GM19328 (cell line): ENCODE measurements at regions not wholly inside any gene's neighbourhood (a gene's known extent, or its start where the extent isn't known, plus 50 kb on each side); places are given as distances from the start of the nearest gene placed in this dataset.
"Not testable (repeated sequence)": the region's sequence is repeated elsewhere in the genome, so short reads cannot be mapped to it uniquely, and the experiment has no call there.

Source experiments
- ATAC-seq: cut with Tn5 transposase; IDR thresholded peaks from one replicate; pipeline ENCODE4 v1.9.1; 2021; ENCODE audit warnings: mild to moderate bottlenecking, moderate library complexity; ENCODE audit not compliant: unreplicated experiment

GRCh38 chr5:1731855-1732237, 67.8 kb downstream of the MRPL36 start:
- ATAC-seq = not testable (repeated sequence)

- no peak for ATAC-seq
These were observed 68.5 kb downstream of the MRPL36 start for GRCh38 chr5:1731091-1731639.

- ATAC-seq = no peak
These were observed 69.2 kb downstream of the MRPL36 start for GRCh38 chr5:1730487-1730847.

- ATAC-seq = no peak
These were observed 69.8 kb downstream of the MRPL36 start for GRCh38 chr5:1729641-1730486.

GRCh38 chr5:1728846-1729245, 70.8 kb downstream of the MRPL36 start:
- ATAC-seq = no peak

- ATAC-seq = no peak
These were observed 72.1 kb downstream of the MRPL36 start for GRCh38 chr5:1727571-1727970.

GRCh38 chr5:1726956-1727355, 72.7 kb downstream of the MRPL36 start:
- ATAC-seq = no peak

GRCh38 chr5:1726469-1726865, 73.2 kb downstream of the MRPL36 start:
- ATAC-seq = no peak

- no peak for ATAC-seq
These were observed 73.8 kb downstream of the MRPL36 start for GRCh38 chr5:1725641-1726468.

GRCh38 chr5:1724822-1725602, 74.6 kb downstream of the MRPL36 start:
- no peak for ATAC-seq

GRCh38 chr5:1723957-1724821, 75.4 kb downstream of the MRPL36 start:
- ATAC-seq = no peak

- no peak for ATAC-seq
These were observed 76.2 kb downstream of the MRPL36 start for GRCh38 chr5:1723476-1723875.

- ATAC-seq = no peak
These were observed 76.8 kb downstream of the MRPL36 start for GRCh38 chr5:1722877-1723276.

- ATAC-seq = no peak
These were observed 79.1 kb downstream of the MRPL36 start for GRCh38 chr5:1720396-1721110.

GRCh38 chr5:1719860-1720259, 79.8 kb downstream of the MRPL36 start:
- no peak for ATAC-seq

- ATAC-seq = no peak
These were observed 81.0 kb downstream of the MRPL36 start for GRCh38 chr5:1718669-1719068.

- ATAC-seq = not testable (repeated sequence)
These were observed 89.5 kb downstream of the MRPL36 start for GRCh38 chr5:1710091-1710490.

- no peak for ATAC-seq
These were observed 90.3 kb downstream of the MRPL36 start for GRCh38 chr5:1709171-1709803.

- ATAC-seq = no peak
These were observed 91.0 kb downstream of the MRPL36 start for GRCh38 chr5:1708592-1709141.
